Left lung (tissue), 4 donors: ENCODE measurements at regions not wholly inside any gene's neighbourhood (a gene's known extent, or its start where the extent isn't known, plus 50 kb on each side); places are given as distances from the start of the nearest gene placed in this dataset.

ENCODE experiments used
- ATAC-seq: fragments of 200-7000 bp; cut with Tn5 transposase; one replicate; pipeline ENCODE4 v1.9.1; 2020; ENCODE audit warnings: moderate library complexity
- DNase-seq, 4 donors: peaks; one replicate each; pipeline ENCODE4 v3.0.0-alpha.2; 2013 to 2020
- H3K27ac ChIP-seq, 2 donors: fragments of 200-600 bp; sonication (generic) in 1 of 2; one replicate each; pipeline versions ENCODE4 v1.5.0 to v1.8.0; 2020 to 2021
- H3K27me3 ChIP-seq, 2 donors: fragments of 200-600 bp; sonication (generic) in 1 of 2; one replicate each; pipeline versions ENCODE4 v1.5.0 to v1.8.0; 2020 to 2021
- H3K36me3 ChIP-seq, 2 donors: fragments of 200-600 bp; sonication (generic) in 1 of 2; one replicate each; pipeline versions ENCODE4 v1.5.0 to v1.8.0; 2020 to 2021
- H3K4me1 ChIP-seq, 2 donors: fragments of 200-600 bp; one replicate each; pipeline ENCODE4 v1.8.0; 2021
- H3K4me3 ChIP-seq, 2 donors: fragments of 200-600 bp; sonication (generic) in 1 of 2; one replicate each; pipeline versions ENCODE4 v1.5.0 to v1.8.0; 2020 to 2021; ENCODE audit warnings: mild to moderate bottlenecking in 1 of 2
- H3K9me3 ChIP-seq, 2 donors: fragments of 200-600 bp; sonication (generic) in 1 of 2; one replicate each; pipeline versions ENCODE4 v1.5.0 to v1.8.0; 2020 to 2021
- CTCF ChIP-seq, 2 donors: fragments of 200-600 bp; sonication (generic) in 1 of 2; IDR thresholded peaks; one replicate each; pipeline versions ENCODE4 v1.5.0 to v1.8.0; 2021; ENCODE audit warnings: antibody characterized with exemption in 2 of 2
- intact Hi-C, 2 donors: fragments of 100-400 bp; cut with DNase I; formaldehyde crosslinking; loops; one replicate each; pipeline versions ENCODE4 v1.11.2 to v1.14.2; 2022
- donor health status: DM: no; HTN: yes; CAD: no.
- donor health status: DM: no; HTN: no; CAD: no.

- Histone ChIP-seq H3K4me3 (no peak overlapping the region), H3K4me1 (no peaks in the 10 kb centered on the region), H3K36me3 (no peaks in the 10 kb centered on the region), H3K9me3 (no peaks in the 10 kb centered on the region), H3K27me3 (no peaks in the 10 kb centered on the region), H3K27ac (no peak overlapping the region)
- intact Hi-C loops, result no loop called here
- no peak for DNase-seq
- TF ChIP-seq CTCF (IDR thresholded peaks at IDR 0.05), result no peak
- no peak for ATAC-seq
These were observed 264.1 kb upstream of the MEIS1 start for GRCh38 chr2:66170744-66171330.

GRCh38 chr2:66169076-66169475 is 265.8 kb upstream of the MEIS1 start:
- ATAC-seq (no peak), DNase-seq (no peak)
- no peak overlapping the region for H3K4me3 ChIP-seq
- H3K36me3 ChIP-seq, result no peaks in the 10 kb centered on the region
- intact Hi-C loops, result no loop called here
- H3K27ac ChIP-seq, result no peak overlapping the region
- TF ChIP-seq CTCF (IDR thresholded peaks at IDR 0.05), result no peak
- no peaks in the 10 kb centered on the region for H3K9me3 ChIP-seq
- H3K4me1 ChIP-seq, result no peaks in the 10 kb centered on the region
- no peaks in the 10 kb centered on the region for H3K27me3 ChIP-seq

GRCh38 chr2:66164470-66164869 is 270.5 kb upstream of the MEIS1 start:
- Histone ChIP-seq H3K9me3 (no peaks in the 10 kb centered on the region), H3K27ac (no peak overlapping the region), H3K36me3 (no peaks in the 10 kb centered on the region), H3K4me3 (no peak overlapping the region), H3K27me3 (no peaks in the 10 kb centered on the region), H3K4me1 (no peaks in the 10 kb centered on the region)
- DNase-seq (no peak), ATAC-seq (no peak)
- intact Hi-C loops, result no loop called here
- no peak for TF ChIP-seq CTCF (IDR thresholded peaks at IDR 0.05)

- Histone ChIP-seq H3K4me3 (no peak overlapping the region), H3K27me3 (no peaks in the 10 kb centered on the region), H3K4me1 (no peaks in the 10 kb centered on the region), H3K27ac (no peak overlapping the region), H3K36me3 (no peaks in the 10 kb centered on the region), H3K9me3 (peaks cover 0 to 29% of the 10 kb centered on the region in 2 donors)
- ATAC-seq (no peak), DNase-seq (no peak)
- intact Hi-C loops, result no loop called here
- no peak for TF ChIP-seq CTCF (IDR thresholded peaks at IDR 0.05)
These were observed 278.8 kb upstream of the MEIS1 start for GRCh38 chr2:66156171-66156570.

GRCh38 chr2:66153941-66154340 is 281.0 kb upstream of the MEIS1 start:
- no peak for DNase-seq
- Histone ChIP-seq H3K27ac (no peak overlapping the region), H3K4me1 (no peaks in the 10 kb centered on the region), H3K9me3 (peaks cover 0 to 43% of the 10 kb centered on the region in 2 donors), H3K36me3 (no peaks in the 10 kb centered on the region), H3K27me3 (no peaks in the 10 kb centered on the region), H3K4me3 (no peak overlapping the region)
- no peak for TF ChIP-seq CTCF (IDR thresholded peaks at IDR 0.05)
- intact Hi-C loops, result no loop called here
- ATAC-seq, result no peak
